NCI-H1694 treated with DMSO at 0.1 percent for 48 hours (cell line): ENCODE measurements at regions not wholly inside any gene's neighbourhood (a gene's known extent, or its start where the extent isn't known, plus 50 kb on each side); places are given as distances from the start of the nearest gene placed in this dataset.
"Not testable (repeated sequence)": the region's sequence is repeated elsewhere in the genome, so short reads cannot be mapped to it uniquely, and the experiment has no call there.

Experiments used
- DNase-seq: peaks from one replicate; lab custom pipeline; 2025; lab: John Stamatoyannopoulos, UW

GRCh38 chr3:16055606-16056211 lies 118.8 kb upstream of the GALNT15 start:
- DNase-seq = no peak

GRCh38 chr3:16056217-16056616 lies 118.3 kb upstream of the GALNT15 start:
- DNase-seq = no peak

GRCh38 chr3:16058521-16058920 lies 116.0 kb upstream of the GALNT15 start:
- no peak for DNase-seq

- no peak for DNase-seq
Observed at GRCh38 chr3:16059081-16059537, 115.4 kb upstream of the GALNT15 start.

GRCh38 chr3:16059711-16060357 lies 114.6 kb upstream of the GALNT15 start:
- no peak for DNase-seq

- DNase-seq = no peak
Observed at GRCh38 chr3:16060358-16060852, 114.1 kb upstream of the GALNT15 start.

DNA sequence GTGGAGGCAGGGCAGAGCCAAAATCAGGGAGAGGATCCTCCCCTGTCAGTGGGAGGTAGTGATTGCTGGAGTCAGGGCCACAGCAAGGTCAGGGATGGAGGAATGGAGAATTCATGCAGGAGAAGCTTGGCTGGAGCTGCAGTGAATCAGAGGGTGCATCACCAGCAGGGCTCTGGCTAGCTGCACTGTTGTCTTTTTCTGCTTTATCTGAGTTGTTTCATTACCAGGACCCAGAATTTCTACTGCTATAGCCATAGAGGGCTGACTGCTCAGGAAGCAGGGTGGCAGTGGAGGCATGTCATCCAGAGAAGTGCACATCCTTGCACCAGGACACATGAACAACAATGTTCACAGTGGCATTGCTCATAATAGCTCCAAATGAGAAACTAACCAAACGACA lies 113.5 kb upstream of the GALNT15 start:
- no peak for DNase-seq

- no peak for DNase-seq
Observed at GRCh38 chr3:16061491-16061890, 113.0 kb upstream of the GALNT15 start.

- DNase-seq = no peak
Observed at GRCh38 chr3:16063603-16064002, 110.9 kb upstream of the GALNT15 start.

DNA sequence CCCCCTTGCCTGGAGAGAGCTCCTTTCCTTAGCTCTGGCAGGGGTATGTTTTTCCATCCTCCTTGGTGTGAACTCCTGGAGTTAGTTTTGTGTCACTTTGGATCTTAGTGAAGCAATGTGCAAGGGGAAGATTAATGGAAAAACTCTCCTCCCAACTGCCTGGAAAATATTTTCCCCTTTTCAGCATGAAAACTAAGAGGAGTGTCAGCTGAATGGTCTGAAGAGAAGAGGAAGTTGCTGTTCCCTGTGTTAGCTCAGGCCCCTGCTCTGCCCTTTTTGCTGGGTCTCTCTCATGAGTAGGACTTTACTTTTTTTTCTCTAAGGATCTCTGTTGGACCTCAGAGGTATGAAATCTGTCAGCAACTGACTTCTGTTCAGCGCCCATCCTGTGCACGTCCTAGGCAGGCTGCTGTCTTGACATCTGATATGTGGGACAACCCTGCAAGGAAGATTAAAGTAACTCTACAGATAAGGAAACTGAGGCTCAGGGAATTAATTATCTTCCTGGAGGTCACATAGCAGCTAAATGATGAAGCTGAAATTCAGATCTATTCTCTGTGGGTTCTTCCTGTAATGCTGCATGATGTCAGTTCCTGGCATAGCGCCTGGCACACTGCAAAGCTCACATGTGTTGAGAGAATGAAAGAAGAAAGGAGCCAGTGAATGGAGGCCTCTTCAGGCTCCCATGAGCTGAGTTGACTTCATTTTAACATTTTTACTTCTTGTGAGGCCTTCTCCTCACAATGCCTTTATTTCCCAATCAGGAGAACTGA lies 109.7 kb upstream of the GALNT15 start:
- peak; percentile 9 for DNase-seq

GRCh38 chr3:16066545-16066944 lies 107.9 kb upstream of the GALNT15 start:
- no peak for DNase-seq

DNA sequence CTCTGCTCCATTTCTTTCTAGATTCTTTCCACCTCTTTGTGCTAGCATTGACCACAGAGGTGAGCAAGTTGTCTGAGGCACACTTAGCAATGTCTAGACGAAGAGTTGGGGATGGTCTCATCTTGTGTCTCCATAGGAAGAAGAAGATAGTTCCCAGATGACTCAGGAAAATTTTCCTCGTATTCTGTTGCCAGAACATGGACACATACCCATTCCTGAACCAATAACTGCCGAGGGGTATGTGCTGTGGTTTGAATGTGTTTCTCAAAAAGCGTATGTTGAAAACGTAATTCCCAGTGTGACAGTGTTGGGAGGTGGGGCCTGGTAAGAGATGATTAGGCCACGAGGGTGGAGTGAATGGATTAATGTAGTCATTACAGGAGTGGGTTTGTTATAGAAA lies 107.5 kb upstream of the GALNT15 start:
- DNase-seq = no peak

DNA sequence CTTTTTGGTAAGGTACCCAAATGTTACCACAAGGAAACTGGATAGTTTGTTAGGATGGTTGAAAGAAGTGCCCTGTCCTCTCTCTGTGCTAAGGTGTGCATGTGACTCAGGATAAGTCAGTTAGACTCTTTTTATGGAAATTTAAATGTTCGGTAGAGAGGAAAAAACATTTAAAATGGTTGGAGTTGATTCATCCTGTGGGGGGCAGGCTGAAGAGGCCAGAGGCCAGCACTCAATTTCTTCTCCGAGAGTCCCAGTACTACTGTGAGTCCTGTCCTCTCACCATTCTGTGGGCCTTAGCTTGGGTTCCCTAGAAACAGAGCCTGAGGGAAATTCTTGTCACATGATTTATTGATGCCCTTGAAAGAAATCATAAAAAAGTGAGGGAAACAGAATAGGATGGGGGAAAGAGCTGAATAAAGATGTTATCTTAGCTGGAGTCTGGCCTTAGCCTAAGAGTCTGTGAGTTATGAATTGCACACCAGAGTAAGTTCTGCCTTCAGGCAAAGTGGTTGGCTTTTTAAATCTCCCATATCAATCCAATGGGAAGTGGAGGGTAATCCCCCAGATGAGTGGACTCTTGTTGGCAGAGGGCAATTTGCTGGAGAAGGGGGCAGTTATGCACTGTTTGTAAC lies 106.5 kb upstream of the GALNT15 start:
- DNase-seq = no peak

- no peak for DNase-seq
Observed at GRCh38 chr3:16069149-16069922, 105.1 kb upstream of the GALNT15 start.

DNA sequence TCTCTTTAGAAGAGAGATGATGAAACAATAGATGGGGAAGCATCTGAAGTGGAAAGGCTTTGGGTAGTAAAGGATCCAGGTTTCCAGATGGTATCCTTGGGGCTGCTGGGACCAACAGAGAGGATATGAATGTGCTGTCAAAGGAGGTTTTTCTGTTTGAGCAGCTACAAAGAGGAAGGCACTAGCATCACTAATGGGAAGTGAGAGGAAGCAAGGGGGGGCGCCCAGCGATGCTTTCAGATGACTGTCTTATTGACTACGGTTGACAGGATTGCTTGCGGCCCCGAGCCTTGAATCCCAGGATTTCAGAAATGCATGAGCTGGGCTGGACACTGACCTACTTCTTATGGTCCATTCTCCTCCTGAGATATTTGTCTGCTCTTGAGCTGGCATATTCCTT lies 103.8 kb upstream of the GALNT15 start:
- DNase-seq = no peak

- no peak for DNase-seq
Observed at GRCh38 chr3:16071206-16071605, 103.3 kb upstream of the GALNT15 start.

- DNase-seq = no peak
Observed at GRCh38 chr3:16072420-16073110, 101.9 kb upstream of the GALNT15 start.

DNA sequence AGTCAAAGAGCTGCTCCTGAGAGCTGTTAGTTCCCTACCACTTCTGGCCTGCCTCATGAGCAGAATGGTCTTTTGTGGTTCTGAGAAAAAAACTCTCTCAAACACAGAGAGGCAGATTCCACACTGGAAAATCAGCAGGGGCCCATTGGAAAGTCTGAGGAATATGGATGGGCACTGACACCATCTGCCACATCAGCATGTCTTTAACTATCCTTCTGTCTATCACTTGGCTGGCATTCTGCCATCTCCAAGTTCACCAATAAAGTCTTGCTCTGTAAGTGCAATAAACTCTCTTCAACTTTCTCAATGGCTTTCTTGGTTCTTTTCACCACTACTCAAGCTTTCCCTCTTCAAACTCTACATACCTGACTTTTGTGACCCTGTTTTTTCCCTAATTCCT lies 101.3 kb upstream of the GALNT15 start:
- no peak for DNase-seq

GRCh38 chr3:16073990-16074671 lies 100.3 kb upstream of the GALNT15 start:
- not testable (repeated sequence) for DNase-seq

- DNase-seq = no peak
Observed at GRCh38 chr3:16075647-16076046, 98.8 kb upstream of the GALNT15 start.

DNA sequence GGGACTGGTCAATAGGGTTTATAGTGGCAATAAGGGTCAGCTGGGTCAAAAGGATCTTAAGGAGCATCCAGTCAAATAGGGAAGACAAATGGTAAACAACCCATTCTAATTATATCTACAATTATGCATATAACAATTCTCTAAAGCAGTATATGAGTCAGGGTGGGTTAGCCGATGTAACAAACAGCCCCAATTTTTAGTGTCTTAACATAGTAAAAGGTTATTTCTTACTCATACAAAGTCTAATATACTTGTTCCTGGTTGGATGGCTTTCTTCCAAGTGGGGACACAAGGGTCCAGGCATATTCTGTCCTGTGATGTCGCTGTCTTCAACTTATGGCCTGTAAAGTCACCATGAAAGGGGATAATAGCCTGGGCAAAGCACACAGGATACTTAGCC lies 97.9 kb upstream of the GALNT15 start:
- DNase-seq = no peak
